ENCODE measurements at regions not wholly inside any gene's neighbourhood (a gene's known extent, or its start where the extent isn't known, plus 50 kb on each side); places are given as distances from the start of the nearest gene placed in this dataset.

DNA sequence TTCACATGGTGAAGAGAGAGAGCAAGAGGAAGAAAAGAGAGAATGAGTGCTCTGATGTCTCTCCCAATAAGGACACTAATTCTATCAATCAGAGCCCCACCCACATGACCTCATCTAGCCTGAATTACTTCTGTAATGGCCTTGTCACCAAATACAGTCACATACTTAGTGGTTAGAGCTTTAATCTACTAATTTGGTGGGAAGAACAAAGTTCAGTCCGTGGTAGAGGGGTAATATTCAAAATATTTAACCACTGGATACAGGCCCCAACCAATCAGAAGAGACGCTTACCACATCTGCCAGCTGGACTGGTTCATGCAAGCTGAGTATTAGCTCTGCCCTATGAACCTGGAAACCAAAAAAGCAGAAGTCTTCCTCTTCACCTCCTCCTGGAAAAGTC, 336.3 kb upstream of the NFE2L3 start:
- CTCF ChIA-PET, result no interaction called here
- TF ChIP-seq MAX (IDR thresholded peaks at IDR 0.05; ENCODE audit: insufficient read depth, insufficient read length), result no peak
- no peak for TF ChIP-seq EZH2 (IDR thresholded peaks at IDR 0.05; ENCODE audit: borderline replicate concordance, low read depth, low read length, severe bottlenecking)
- TF ChIP-seq FOS (IDR thresholded peaks at IDR 0.05; ENCODE audit: borderline replicate concordance, insufficient read depth, low read length), result no peak
- no peak for TF ChIP-seq MYC (IDR thresholded peaks at IDR 0.05; ENCODE audit: low read depth, low read length)
- no peak for TF ChIP-seq JUN (IDR thresholded peaks at IDR 0.05; ENCODE audit: borderline replicate concordance, insufficient read depth, insufficient read length, low read depth)
- TF ChIP-seq POLR2AphosphoS5 (IDR thresholded peaks at IDR 0.05; ENCODE audit: insufficient read depth, low read depth, low read length), result no peak
- no peak for TF ChIP-seq GATA2 (IDR thresholded peaks at IDR 0.05; ENCODE audit: insufficient read depth, insufficient read length, low read depth, low read length)
- TF ChIP-seq CTCF (IDR thresholded peaks at IDR 0.05; ENCODE audit: extremely low read depth in 1 of 2, insufficient read depth in 1 of 2, low read depth in 1 of 2, low read length in 2 of 2), result no peak
- TF ChIP-seq POLR2A (IDR thresholded peaks at IDR 0.05; ENCODE audit: low read depth, low read length), result no peak
- Histone ChIP-seq H2AFZ (ENCODE audit: low read depth, low read length) (no peak overlapping the region), H3K9me3 (replicated peaks; ENCODE audit: control insufficient read depth, insufficient read depth, low read length) (no peaks in the 10 kb centered on the region), H3K27me3 (ENCODE audit: control insufficient read depth in 2 of 2, insufficient read depth in 2 of 2, low read length in 2 of 2) (no peaks in the 10 kb centered on the region), H4K20me1 (replicated peaks; ENCODE audit: control insufficient read depth, extremely low read depth, insufficient read depth, low read length) (no peaks in the 10 kb centered on the region), H3K79me2 (ENCODE audit: control insufficient read depth, insufficient read depth, low read length) (no peaks in the 10 kb centered on the region), H3K9ac (replicated peaks; ENCODE audit: extremely low read depth, insufficient read depth, low read length) (no peak overlapping the region), H3K9me1 (replicated peaks; ENCODE audit: control insufficient read depth, extremely low read depth, insufficient read depth, low read length) (no peaks in the 10 kb centered on the region), H3K36me3 (ENCODE audit: control insufficient read depth in 2 of 2, extremely low read depth in 1 of 2, insufficient read depth in 2 of 2, low read length in 2 of 2) (no peaks in the 10 kb centered on the region), H3K4me1 (ENCODE audit: control insufficient read depth, extremely low read depth, insufficient read depth, low read length) (no peaks in the 10 kb centered on the region), H3K4me3 (replicated peaks in 1 of 3; ENCODE audit: insufficient read depth in 1 of 3, low read depth in 1 of 3, low read length in 3 of 3) (no peak overlapping the region), H3K4me2 (ENCODE audit: insufficient read depth, low read length) (no peak overlapping the region), H3K27ac (ENCODE audit: insufficient read depth, low read depth, low read length) (no peak overlapping the region)
- POLR2A ChIA-PET, result no interaction called here
- DNase-seq (ENCODE audit: low read depth, low spot score) (no peak), FAIRE-seq (no peak)
- intact Hi-C loops (cut with micrococcal nuclease), result no loop called here
- dilution Hi-C loops (cut with MboI; ENCODE audit: extremely low pct_ligation_motif_present, low sequenced_read_pairs), result no loop called here
- no TSS peak for BruUV-seq (replicated peaks)
